Astrocyte of the spinal cord (primary cell): ENCODE measurements at regions not wholly inside any gene's neighbourhood (a gene's known extent, or its start where the extent isn't known, plus 50 kb on each side); places are given as distances from the start of the nearest gene placed in this dataset.
A peak's percentile ranks its signal among the peaks of the same experiment; 100 is the strongest.

ENCODE experiments used
- DNase-seq: peaks from one replicate; pipeline ENCODE4 v3.0.0; 2011; ENCODE audit warnings: low read depth, low spot score
- H3K4me3 ChIP-seq: 2 replicates; pipeline ENCODE4 v1.5.1; 2011; ENCODE audit warnings: low read depth, mild to moderate bottlenecking, low read length, moderate library complexity
- in situ Hi-C: cut with HindIII; loops from 2 replicates; pipeline ENCODE4 v1.10.0; 2017; ENCODE audit warnings: low sequenced_read_pairs
- TF ChIP-seq, protein P1 (sequence below): IDR thresholded peaks from 2 replicates; pipeline ENCODE4 v1.5.1; 2012; ENCODE audit warnings: low read depth, mild to moderate bottlenecking, low read length, inconsistent platforms

GRCh38 chr6:170050591-170051041 is 240.3 kb downstream of the DLL1 start:
- in situ Hi-C loops, result no loop called here
- TF ChIP-seq, protein P1, sequence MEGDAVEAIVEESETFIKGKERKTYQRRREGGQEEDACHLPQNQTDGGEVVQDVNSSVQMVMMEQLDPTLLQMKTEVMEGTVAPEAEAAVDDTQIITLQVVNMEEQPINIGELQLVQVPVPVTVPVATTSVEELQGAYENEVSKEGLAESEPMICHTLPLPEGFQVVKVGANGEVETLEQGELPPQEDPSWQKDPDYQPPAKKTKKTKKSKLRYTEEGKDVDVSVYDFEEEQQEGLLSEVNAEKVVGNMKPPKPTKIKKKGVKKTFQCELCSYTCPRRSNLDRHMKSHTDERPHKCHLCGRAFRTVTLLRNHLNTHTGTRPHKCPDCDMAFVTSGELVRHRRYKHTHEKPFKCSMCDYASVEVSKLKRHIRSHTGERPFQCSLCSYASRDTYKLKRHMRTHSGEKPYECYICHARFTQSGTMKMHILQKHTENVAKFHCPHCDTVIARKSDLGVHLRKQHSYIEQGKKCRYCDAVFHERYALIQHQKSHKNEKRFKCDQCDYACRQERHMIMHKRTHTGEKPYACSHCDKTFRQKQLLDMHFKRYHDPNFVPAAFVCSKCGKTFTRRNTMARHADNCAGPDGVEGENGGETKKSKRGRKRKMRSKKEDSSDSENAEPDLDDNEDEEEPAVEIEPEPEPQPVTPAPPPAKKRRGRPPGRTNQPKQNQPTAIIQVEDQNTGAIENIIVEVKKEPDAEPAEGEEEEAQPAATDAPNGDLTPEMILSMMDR, result no peak
- H3K4me3 ChIP-seq, result no peak overlapping the region
- no peak for DNase-seq

DNA sequence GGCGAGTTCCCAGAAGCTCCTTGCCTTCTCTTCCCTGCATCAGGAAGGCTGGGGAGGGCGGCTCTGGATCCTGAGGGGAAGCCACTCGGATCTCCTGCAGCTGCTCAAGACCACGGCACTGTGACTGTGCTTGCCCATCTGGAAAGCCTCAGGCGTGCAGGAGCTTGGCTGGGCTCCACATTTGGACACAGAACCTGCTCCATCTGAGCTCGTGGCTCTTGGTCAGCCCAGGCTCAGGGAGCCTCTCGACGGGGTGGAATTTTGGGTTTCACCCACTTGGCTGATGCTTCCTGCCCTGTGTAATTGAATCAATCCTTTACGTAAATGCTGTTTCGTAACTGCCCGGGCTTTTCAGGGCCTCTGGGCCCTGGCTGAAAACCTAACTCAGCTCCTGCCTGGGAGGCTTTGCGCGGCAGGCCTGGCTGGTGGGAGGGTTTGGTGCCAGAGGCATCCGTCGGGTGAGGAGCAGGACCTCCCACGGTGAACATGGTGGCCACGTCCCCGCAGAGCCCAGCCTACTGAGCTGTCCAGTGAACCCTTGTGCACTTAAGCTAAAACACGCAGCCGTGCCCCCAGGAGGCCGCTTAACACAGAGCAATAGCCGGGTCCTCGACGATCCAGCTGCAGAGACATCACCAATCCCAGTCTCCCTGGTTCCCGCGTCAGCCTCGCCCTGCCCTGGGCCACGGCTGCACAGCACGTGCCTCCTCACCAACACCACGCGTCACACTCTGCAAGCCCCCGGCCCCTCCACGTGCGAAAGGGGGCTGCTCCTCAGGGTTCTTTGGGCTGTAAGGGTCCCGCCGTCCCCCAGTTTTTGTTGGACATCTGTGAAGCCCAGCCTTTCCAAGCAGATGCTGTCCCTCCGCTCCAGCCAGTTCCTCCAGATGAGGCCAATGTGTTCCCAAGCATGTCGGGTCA is 241.0 kb downstream of the DLL1 start:
- TF ChIP-seq, protein P1, result no peak
- no peak overlapping the region for H3K4me3 ChIP-seq
- in situ Hi-C loops, result no loop called here
- DNase-seq, result peak; percentile 1

GRCh38 chr6:170048615-170049256 is 242.1 kb downstream of the DLL1 start:
- TF ChIP-seq, protein P1, result no peak
- in situ Hi-C loops, result no loop called here
- DNase-seq, result no peak
- no peak overlapping the region for H3K4me3 ChIP-seq

GRCh38 chr6:170047823-170048222 is 243.1 kb downstream of the DLL1 start:
- TF ChIP-seq, protein P1, result no peak
- DNase-seq, result no peak
- H3K4me3 ChIP-seq, result no peak overlapping the region
- in situ Hi-C loops, result no loop called here

DNA sequence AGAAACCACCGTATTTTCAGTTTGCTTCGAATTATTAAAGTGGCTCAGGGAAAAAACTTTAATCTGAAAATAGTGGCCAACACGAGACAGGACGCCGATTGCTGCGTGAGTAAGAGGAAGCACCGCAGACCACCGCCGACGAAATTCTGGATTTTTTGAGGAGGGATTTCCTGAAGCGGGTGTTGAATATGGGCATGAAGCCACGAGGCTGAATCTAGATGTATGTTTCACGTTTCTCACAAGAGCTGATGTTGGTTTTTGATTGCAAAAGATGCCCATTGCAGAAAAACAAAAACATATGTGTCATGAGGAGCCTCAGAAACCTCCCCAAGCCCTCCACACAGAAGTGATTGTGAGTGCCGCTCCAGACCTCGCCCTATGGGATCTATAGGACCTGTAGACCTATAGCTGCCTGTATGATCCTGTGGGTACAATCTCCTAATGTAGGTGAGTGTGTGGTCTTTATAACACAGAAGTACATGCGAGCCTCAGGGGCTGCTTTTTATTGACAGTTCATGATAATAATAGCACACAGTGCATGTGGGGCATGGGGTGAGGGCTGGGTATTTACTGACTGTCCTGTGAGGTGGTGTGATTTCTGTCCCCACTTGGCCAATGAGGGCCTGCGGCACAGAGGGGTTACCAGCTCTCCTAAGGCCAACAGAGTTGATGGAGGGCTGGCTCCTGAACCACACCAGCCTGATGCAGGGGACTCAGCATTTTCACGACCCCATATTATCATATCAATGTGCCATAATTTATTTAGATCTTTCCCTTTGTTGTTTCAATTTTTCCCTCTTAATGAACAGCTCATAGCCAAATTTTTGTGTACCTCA is 243.9 kb downstream of the DLL1 start:
- no peak for DNase-seq
- in situ Hi-C loops, result no loop called here
- TF ChIP-seq, protein P1, result no peak
- H3K4me3 ChIP-seq, result no peak overlapping the region

- H3K4me3 ChIP-seq, result no peak overlapping the region
- TF ChIP-seq, protein P1, result no peak
- in situ Hi-C loops, result no loop called here
- DNase-seq, result no peak
Measured at GRCh38 chr6:170045981-170046667, 244.8 kb downstream of the DLL1 start.
